CD4-positive, alpha-beta memory T cell (primary cell): ENCODE measurements at regions not wholly inside any gene's neighbourhood (a gene's known extent, or its start where the extent isn't known, plus 50 kb on each side); places are given as distances from the start of the nearest gene placed in this dataset.

Source experiments
- CTCF ChIA-PET: fragments of 350-600 bp; sonication (Branson Sonifier 250); formaldehyde crosslinking; loops from one replicate; lab custom pipeline; 2021; ENCODE audit warnings: inconsistent platforms; ENCODE audit not compliant: partially characterized antibody; lab: Charles Lee
- POLR2A ChIA-PET: fragments of 350-600 bp; sonication (Branson Sonifier 250); formaldehyde crosslinking; loops from one replicate; lab custom pipeline; 2021; ENCODE audit not compliant: partially characterized antibody; lab: Charles Lee
- DNase-seq, 5 donors: peaks; one replicate each; pipeline versions ENCODE4 v3.0.0 to v3.0.0-alpha.2; 2020 to 2022; ENCODE audit warnings: mixed read lengths in 1 of 5
- H3K27ac ChIP-seq: one replicate; pipeline ENCODE4 v1.7.0; 2013; ENCODE audit warnings: low read depth, low read length
- H3K27me3 ChIP-seq: 2 replicates; pipeline ENCODE4 v1.7.0; 2013; ENCODE audit warnings: mild to moderate bottlenecking, low read length, moderate library complexity; ENCODE audit not compliant: insufficient read depth
- H3K36me3 ChIP-seq: 2 replicates; pipeline ENCODE4 v1.7.0; 2013; ENCODE audit warnings: mild to moderate bottlenecking, low read length, moderate library complexity; ENCODE audit not compliant: insufficient read depth
- H3K4me1 ChIP-seq: 2 replicates; pipeline ENCODE4 v1.7.0; 2013; ENCODE audit warnings: mild to moderate bottlenecking, low read length, moderate library complexity; ENCODE audit not compliant: insufficient read depth
- H3K4me3 ChIP-seq, 2 donors: one replicate each; pipeline ENCODE4 v1.7.0; 2013; ENCODE audit warnings: low read length in 2 of 2, mild to moderate bottlenecking in 1 of 2
- H3K9me3 ChIP-seq, 2 donors: one replicate each; pipeline ENCODE4 v1.7.0; 2013; ENCODE audit warnings: low read length in 2 of 2, control low read depth in 1 of 2; ENCODE audit not compliant: control insufficient read depth in 1 of 2
- H3K27ac Mint-ChIP-seq, 7 donors: one replicate each; pipeline ENCODE4 v1.8.0; 2020 to 2021; ENCODE audit warnings: mixed read lengths in 7 of 7, mild to moderate bottlenecking in 6 of 7, inconsistent platforms in 3 of 7, moderate library complexity in 3 of 7
- H3K27me3 Mint-ChIP-seq, 2 donors: one replicate each; pipeline ENCODE4 v1.8.0; 2020 to 2021; ENCODE audit warnings: mixed read lengths in 2 of 2
- H3K36me3 Mint-ChIP-seq, 2 donors: one replicate each; pipeline ENCODE4 v1.8.0; 2020 to 2021; ENCODE audit warnings: mixed read lengths in 2 of 2, inconsistent platforms in 1 of 2, mild to moderate bottlenecking in 1 of 2
- H3K4me1 Mint-ChIP-seq, 4 donors: one replicate each; pipeline ENCODE4 v1.8.0; 2020 to 2021; ENCODE audit warnings: mixed read lengths in 4 of 4, mild to moderate bottlenecking in 1 of 4
- H3K4me3 Mint-ChIP-seq, 8 donors: one replicate each; pipeline ENCODE4 v1.8.0; 2020 to 2021; ENCODE audit warnings: mixed read lengths in 8 of 8, mild to moderate bottlenecking in 7 of 8, moderate library complexity in 6 of 8, inconsistent platforms in 3 of 8
- H3K9me3 Mint-ChIP-seq, 8 donors: one replicate each; pipeline ENCODE4 v1.8.0; 2020 to 2021; ENCODE audit warnings: mixed read lengths in 8 of 8, mild to moderate bottlenecking in 5 of 8, inconsistent platforms in 3 of 8, moderate library complexity in 1 of 8
- intact Hi-C: fragments of 100-400 bp; cut with micrococcal nuclease; formaldehyde crosslinking; loops from one replicate; pipeline ENCODE4 v1.15.1; 2023

DNA sequence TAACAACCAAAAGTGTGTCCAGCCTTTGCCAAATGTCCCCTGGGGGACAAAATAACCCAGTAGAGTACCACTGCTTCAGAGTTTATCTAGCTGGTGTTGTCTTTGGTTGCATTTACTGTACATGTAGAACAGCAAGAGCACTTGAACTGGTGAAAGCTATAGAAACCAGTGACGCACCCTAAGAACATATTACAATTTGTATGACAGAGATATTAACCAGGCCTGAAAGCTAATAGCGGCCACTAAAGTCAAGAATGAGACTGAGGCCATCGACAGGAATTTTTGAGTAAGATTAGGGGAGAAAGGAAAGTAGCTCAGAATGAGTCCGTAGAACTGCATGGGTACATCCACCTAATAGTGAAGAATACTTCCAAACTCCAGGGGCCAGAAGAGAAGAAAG is 236.2 kb downstream of the MTERF1 start:
- POLR2A ChIA-PET = no interaction called here
- Mint-ChIP-seq H3K27me3 (no peaks in the 10 kb centered on the region), H3K4me3 (no peak overlapping the region), H3K36me3 (peaks cover 0 to 3% of the 10 kb centered on the region in 2 donors), H3K4me1 (no peaks in the 10 kb centered on the region), H3K9me3 (peaks cover 0 to 35% (median 18%) of the 10 kb centered on the region in 8 donors), H3K27ac (no peak overlapping the region)
- no peak overlapping the region for H3K27ac ChIP-seq
- CTCF ChIA-PET = no interaction called here
- H3K4me3 ChIP-seq = no peak overlapping the region
- no peak for DNase-seq
- H3K36me3 ChIP-seq = no peaks in the 10 kb centered on the region
- intact Hi-C loops = no loop called here
- no peaks in the 10 kb centered on the region for H3K4me1 ChIP-seq
- H3K9me3 ChIP-seq = no peaks in the 10 kb centered on the region
- H3K27me3 ChIP-seq = no peaks in the 10 kb centered on the region

DNA sequence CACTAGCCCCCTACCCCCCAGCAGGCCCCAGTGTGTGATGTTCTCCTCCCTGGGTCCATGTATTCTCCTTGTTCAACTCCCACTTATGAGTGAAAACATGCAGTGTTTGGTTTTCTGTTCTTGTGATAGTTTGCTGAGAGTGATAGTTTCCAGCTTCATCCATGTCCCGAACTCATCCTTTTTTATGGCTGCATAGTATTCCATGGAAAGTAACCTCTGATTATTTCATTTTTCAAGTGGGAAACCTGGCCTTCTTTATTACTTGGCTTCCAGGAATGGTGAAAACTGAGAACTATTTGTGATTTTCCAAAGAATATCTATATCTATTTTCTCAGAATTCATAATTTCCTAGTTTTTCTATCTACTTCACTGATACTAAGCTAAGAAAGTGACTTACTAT is 235.0 kb downstream of the MTERF1 start:
- POLR2A ChIA-PET = no interaction called here

DNA sequence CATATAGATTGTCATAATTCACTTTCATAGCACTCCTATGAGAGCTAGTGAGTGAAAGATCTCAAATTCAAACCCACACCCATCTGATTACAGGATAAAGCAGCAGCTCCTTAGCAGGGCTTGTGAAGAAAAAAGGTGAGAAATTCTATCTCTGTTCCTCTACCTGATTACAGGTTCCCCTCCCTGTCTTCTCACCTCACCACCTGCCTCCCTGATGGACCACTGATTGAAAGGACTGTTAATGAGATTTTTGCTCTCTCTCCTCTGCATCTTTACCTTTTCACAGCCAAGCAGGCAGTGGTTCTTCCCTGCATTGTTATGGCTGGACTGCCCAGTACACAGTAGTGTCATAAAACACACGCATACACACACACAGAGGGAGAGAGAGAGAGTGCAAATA is 228.5 kb downstream of the MTERF1 start:
- Mint-ChIP-seq H3K27me3 (no peaks in the 10 kb centered on the region), H3K9me3 (peaks cover 2 to 27% (median 16%) of the 10 kb centered on the region in 8 donors), H3K4me1 (no peaks in the 10 kb centered on the region), H3K4me3 (no peak overlapping the region), H3K27ac (no peak overlapping the region), H3K36me3 (peaks cover 0 to 2% of the 10 kb centered on the region in 2 donors)
- H3K4me1 ChIP-seq = no peaks in the 10 kb centered on the region
- DNase-seq = no peak
- H3K9me3 ChIP-seq = no peaks in the 10 kb centered on the region
- H3K27ac ChIP-seq = no peak overlapping the region
- intact Hi-C loops = no loop called here
- CTCF ChIA-PET = no interaction called here
- no peak overlapping the region for H3K4me3 ChIP-seq
- H3K36me3 ChIP-seq = no peaks in the 10 kb centered on the region
- H3K27me3 ChIP-seq = no peaks in the 10 kb centered on the region
- POLR2A ChIA-PET = no interaction called here

More for the DNA sequence above, 235.0 kb downstream of the MTERF1 start:
- Mint-ChIP-seq H3K27me3 (no peaks in the 10 kb centered on the region), H3K4me3 (no peak overlapping the region), H3K36me3 (peaks cover 0 to 3% of the 10 kb centered on the region in 2 donors), H3K9me3 (peaks cover 0 to 40% (median 21%) of the 10 kb centered on the region in 8 donors), H3K4me1 (no peaks in the 10 kb centered on the region), H3K27ac (no peak overlapping the region)
- Histone ChIP-seq H3K27me3 (no peaks in the 10 kb centered on the region), H3K4me3 (no peak overlapping the region), H3K9me3 (no peaks in the 10 kb centered on the region), H3K36me3 (no peaks in the 10 kb centered on the region), H3K4me1 (no peaks in the 10 kb centered on the region), H3K27ac (no peak overlapping the region)
- CTCF ChIA-PET = no interaction called here
- intact Hi-C loops = no loop called here
- DNase-seq = no peak

DNA sequence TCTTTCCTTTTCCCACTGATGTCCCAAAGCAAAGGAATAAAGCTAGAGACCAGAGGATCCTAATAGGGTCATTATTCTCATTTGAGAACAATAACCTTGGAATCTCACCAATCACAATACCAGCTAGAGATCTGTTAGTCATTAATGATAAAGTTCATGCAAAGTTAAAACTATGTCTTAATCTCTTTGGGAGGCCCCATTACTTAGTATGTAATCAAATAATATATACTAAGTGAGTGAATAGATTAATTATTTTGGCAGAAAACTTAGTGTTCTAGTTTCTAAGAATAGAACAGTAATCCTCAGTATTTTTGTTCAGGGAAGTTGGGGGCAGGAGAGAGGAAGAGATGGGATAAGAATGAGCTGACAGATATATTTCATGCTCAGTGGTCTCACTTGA is 227.2 kb downstream of the MTERF1 start:
- no peak overlapping the region for H3K4me3 ChIP-seq
- H3K4me1 ChIP-seq = no peaks in the 10 kb centered on the region
- no peak overlapping the region for H3K27ac ChIP-seq
- ChIA-PET POLR2A (no interaction called here), CTCF (no interaction called here)
- H3K9me3 ChIP-seq = no peaks in the 10 kb centered on the region
- DNase-seq = no peak
- H3K27ac Mint-ChIP-seq = no peak overlapping the region
- H3K4me3 Mint-ChIP-seq = no peak overlapping the region
- H3K4me1 Mint-ChIP-seq = no peaks in the 10 kb centered on the region
- H3K36me3 Mint-ChIP-seq = no peaks in the 10 kb centered on the region
- intact Hi-C loops = no loop called here
- no peaks in the 10 kb centered on the region for H3K36me3 ChIP-seq
- H3K27me3 ChIP-seq = no peaks in the 10 kb centered on the region
- peaks cover 2 to 22% (median 11%) of the 10 kb centered on the region in 8 donors for H3K9me3 Mint-ChIP-seq
- no peaks in the 10 kb centered on the region for H3K27me3 Mint-ChIP-seq

DNA sequence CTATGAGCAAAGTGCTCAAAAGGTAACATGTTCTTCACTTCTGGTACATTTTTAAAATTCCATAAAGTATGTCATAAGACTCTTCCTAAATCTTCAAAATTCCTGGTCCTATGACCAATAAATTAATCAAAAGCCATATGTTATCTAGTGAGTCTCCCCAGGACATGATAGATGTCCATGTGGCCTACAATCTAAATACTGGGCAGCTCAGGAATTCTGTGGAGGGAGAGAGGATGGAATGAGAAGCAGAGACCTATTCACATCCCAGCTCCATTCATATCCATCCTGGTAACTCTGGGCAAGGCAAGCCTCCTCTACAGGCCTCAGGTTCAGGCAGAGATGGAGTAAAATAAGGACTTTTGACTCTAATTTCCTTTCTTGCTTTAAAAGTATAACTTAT is 224.8 kb downstream of the MTERF1 start:
- Histone ChIP-seq H3K4me1 (no peaks in the 10 kb centered on the region), H3K4me3 (no peak overlapping the region), H3K36me3 (no peaks in the 10 kb centered on the region), H3K27ac (no peak overlapping the region), H3K9me3 (no peaks in the 10 kb centered on the region), H3K27me3 (no peaks in the 10 kb centered on the region)
- Mint-ChIP-seq H3K27ac (no peak overlapping the region), H3K36me3 (no peaks in the 10 kb centered on the region), H3K27me3 (no peaks in the 10 kb centered on the region), H3K4me1 (no peaks in the 10 kb centered on the region), H3K4me3 (no peak overlapping the region), H3K9me3 (peaks cover 3 to 22% (median 10%) of the 10 kb centered on the region in 8 donors)
- no peak for DNase-seq
- intact Hi-C loops = no loop called here
- POLR2A ChIA-PET = no interaction called here
- CTCF ChIA-PET = no interaction called here

DNA sequence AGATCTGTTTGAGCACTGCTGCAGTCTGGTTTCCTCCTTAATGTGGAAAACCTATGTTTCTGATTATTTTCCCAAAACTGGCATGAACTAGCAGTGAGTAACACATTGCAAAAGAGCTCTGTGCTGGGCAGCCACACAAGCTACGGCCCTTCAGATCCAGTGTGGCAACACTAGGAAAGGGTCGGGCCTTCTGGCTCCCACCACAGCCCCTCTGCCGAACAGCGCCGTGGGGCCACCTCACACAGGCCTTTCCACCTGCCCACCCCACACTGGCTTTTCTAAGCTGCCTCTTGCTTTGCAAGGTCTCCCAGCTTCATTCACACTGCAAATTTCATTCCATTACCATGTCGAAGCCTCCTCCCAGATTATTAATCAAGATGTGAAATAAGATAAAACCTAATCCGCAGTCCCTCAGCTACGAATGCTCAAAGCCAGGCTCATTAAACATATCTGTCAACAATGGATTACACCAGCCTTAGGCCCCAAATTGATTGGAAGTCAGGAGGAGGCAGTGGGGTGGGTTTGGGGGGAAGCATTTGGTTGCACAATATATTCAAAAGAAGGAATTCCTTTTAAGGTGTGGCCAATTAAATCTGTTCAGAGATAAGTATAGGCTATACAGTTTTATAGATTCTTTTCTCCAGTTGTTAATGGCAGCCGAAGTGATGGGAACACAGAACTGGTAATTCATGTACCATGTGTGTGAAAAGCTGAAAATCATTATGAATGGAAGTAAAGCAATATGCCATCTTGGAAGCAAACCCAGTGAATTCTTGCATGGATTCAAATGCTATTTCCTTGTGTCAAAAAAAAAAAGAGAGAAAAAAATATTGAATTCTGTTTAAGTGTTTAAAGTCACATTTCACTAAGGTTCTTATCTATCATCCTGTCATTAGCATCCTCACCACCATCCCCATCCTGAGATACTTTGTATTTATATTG is 223.7 kb downstream of the MTERF1 start:
- no peak overlapping the region for H3K4me3 Mint-ChIP-seq
- no peaks in the 10 kb centered on the region for H3K4me1 Mint-ChIP-seq
- H3K27me3 Mint-ChIP-seq = no peaks in the 10 kb centered on the region
- H3K4me3 ChIP-seq = no peak overlapping the region
- H3K36me3 Mint-ChIP-seq = no peaks in the 10 kb centered on the region
- H3K4me1 ChIP-seq = no peaks in the 10 kb centered on the region
- DNase-seq = no peak
- intact Hi-C loops = no loop called here
- no peaks in the 10 kb centered on the region for H3K27me3 ChIP-seq
- ChIA-PET POLR2A (no interaction called here), CTCF (no interaction called here)
- no peak overlapping the region for H3K27ac ChIP-seq
- no peak overlapping the region for H3K27ac Mint-ChIP-seq
- no peaks in the 10 kb centered on the region for H3K36me3 ChIP-seq
- no peaks in the 10 kb centered on the region for H3K9me3 ChIP-seq
- peaks cover 3 to 18% (median 7%) of the 10 kb centered on the region in 8 donors for H3K9me3 Mint-ChIP-seq

DNA sequence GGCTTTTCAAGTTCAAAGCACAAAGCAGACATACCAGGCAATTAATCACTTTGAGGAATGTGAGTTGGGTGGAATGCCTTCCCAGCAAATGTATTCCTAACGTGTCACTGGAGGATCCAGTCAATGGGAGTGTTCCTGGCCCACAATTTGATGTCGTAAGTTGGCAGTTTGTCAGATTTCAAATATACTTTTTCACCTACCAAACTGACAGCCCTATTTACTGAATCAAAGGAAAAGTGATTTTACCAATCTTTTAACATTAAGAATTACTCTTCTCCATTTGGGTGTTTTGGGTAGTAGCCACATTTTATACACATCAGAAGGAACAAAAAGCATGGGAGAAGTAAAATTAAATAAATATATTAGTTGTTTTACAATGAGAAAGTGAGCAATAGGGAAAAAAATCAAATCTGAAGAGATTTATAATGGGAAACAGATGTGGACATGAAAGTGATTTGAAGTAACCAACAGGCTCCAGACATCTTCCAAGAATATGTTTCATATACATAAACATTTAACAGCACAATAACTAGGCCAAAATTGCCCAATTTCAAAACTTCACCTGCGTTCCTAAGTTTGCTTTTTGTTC is 222.9 kb downstream of the MTERF1 start:
- DNase-seq = no peak
- ChIA-PET POLR2A (no interaction called here), CTCF (no interaction called here)
- intact Hi-C loops = no loop called here
- H3K4me1 Mint-ChIP-seq = no peaks in the 10 kb centered on the region
- peaks cover 3 to 21% (median 8%) of the 10 kb centered on the region in 8 donors for H3K9me3 Mint-ChIP-seq
- H3K27me3 ChIP-seq = no peaks in the 10 kb centered on the region
- H3K36me3 ChIP-seq = no peaks in the 10 kb centered on the region
- no peak overlapping the region for H3K4me3 Mint-ChIP-seq
- H3K27ac Mint-ChIP-seq = no peak overlapping the region
- no peaks in the 10 kb centered on the region for H3K27me3 Mint-ChIP-seq
- H3K9me3 ChIP-seq = no peaks in the 10 kb centered on the region
- H3K4me3 ChIP-seq = no peak overlapping the region
- no peaks in the 10 kb centered on the region for H3K36me3 Mint-ChIP-seq
- H3K4me1 ChIP-seq = no peaks in the 10 kb centered on the region
- H3K27ac ChIP-seq = no peak overlapping the region
